Endothelial cell of umbilical vein (primary cell): ENCODE measurements at regions not wholly inside any gene's neighbourhood (a gene's known extent, or its start where the extent isn't known, plus 50 kb on each side); places are given as distances from the start of the nearest gene placed in this dataset.

Source experiments
- BruUV-seq: library from RNA; stranded (reverse); fragments of 400-500 nt; replicated peaks from 2 replicates; lab custom pipeline; 2021; lab: Mats Ljungman, UMichigan
- CTCF ChIA-PET: fragments of 300-600, 350-600 bp; sonication (Branson Sonifier 250); formaldehyde crosslinking; loops from one replicate; lab custom pipeline; 2021; ENCODE audit warnings: antibody characterized with exemption, inconsistent platforms; lab: Charles Lee
- POLR2A ChIA-PET: fragments of 300-600, 350-600 bp; sonication (Branson Sonifier 250); formaldehyde crosslinking; loops from one replicate; lab custom pipeline; 2021; ENCODE audit warnings: antibody characterized with exemption, inconsistent platforms; lab: Charles Lee
- DNase-seq: peaks from one replicate; pipeline ENCODE4 v3.0.0-alpha.2; 2011; ENCODE audit warnings: low read depth, low spot score
- FAIRE-seq: peaks from 2 replicates; lab custom pipeline; 2011; peaks lifted over from hg19 to GRCh38; lab: Jason Lieb, UNC
- H2AFZ ChIP-seq: 2 replicates; pipeline ENCODE4 v1.6.0; 2012; ENCODE audit warnings: low read depth, low read length, control low read depth, inconsistent platforms
- H3K27ac ChIP-seq: 2 replicates; pipeline ENCODE4 v1.5.1; 2011; ENCODE audit warnings: low read depth, mild to moderate bottlenecking, control low read depth, low read length, moderate library complexity; ENCODE audit not compliant: insufficient read depth
- H3K27me3 ChIP-seq, 2 experiments: 2 replicates each; pipeline versions ENCODE4 v1.6.0 to v1.6.1; 2011; ENCODE audit warnings: low read length in 2 of 2, mixed read lengths in 1 of 2; ENCODE audit not compliant: control insufficient read depth in 2 of 2, insufficient read depth in 2 of 2
- H3K36me3 ChIP-seq, 2 experiments: 2 replicates in 1 of 2; 3 replicates in 1 of 2; pipeline ENCODE4 v1.5.1; 2011; ENCODE audit warnings: low read length in 2 of 2, mild to moderate bottlenecking in 1 of 2, moderate library complexity in 1 of 2; ENCODE audit not compliant: control insufficient read depth in 2 of 2, insufficient read depth in 2 of 2; ENCODE audit errors: extremely low read depth in 1 of 2
- H3K4me1 ChIP-seq: 3 replicates; pipeline ENCODE4 v1.5.1; 2011; ENCODE audit warnings: mild to moderate bottlenecking, low read length; ENCODE audit not compliant: control insufficient read depth, insufficient read depth; ENCODE audit errors: extremely low read depth
- H3K4me2 ChIP-seq: 2 replicates; pipeline ENCODE4 v1.6.1; 2011; ENCODE audit warnings: low read length, control low read depth, mixed read lengths; ENCODE audit not compliant: insufficient read depth
- H3K4me3 ChIP-seq, 3 experiments: fragments of 200-600 bp in 1 of 3; sonication (generic), shearing (Covaris generic) in 1 of 3; replicated peaks in 1 of 3; 2 replicates each; pipeline ENCODE4 v1.5.1; 2011 to 2016; ENCODE audit warnings: control low read depth in 3 of 3, low read length in 3 of 3, mild to moderate bottlenecking in 2 of 3, inconsistent platforms in 1 of 3, low read depth in 1 of 3, moderate library complexity in 1 of 3; ENCODE audit not compliant: insufficient read depth in 1 of 3
- H3K79me2 ChIP-seq: 2 replicates; pipeline ENCODE4 v1.6.0; 2012; ENCODE audit warnings: low read length, inconsistent platforms; ENCODE audit not compliant: control insufficient read depth, insufficient read depth
- H3K9ac ChIP-seq: replicated peaks from 2 replicates; pipeline ENCODE3; 2011; ENCODE audit warnings: low read length, control low read depth; ENCODE audit not compliant: insufficient read depth; ENCODE audit errors: extremely low read depth
- H3K9me1 ChIP-seq: replicated peaks from 3 replicates; pipeline ENCODE4 v1.6.0; 2011; ENCODE audit warnings: mild to moderate bottlenecking, low read length; ENCODE audit not compliant: control insufficient read depth, insufficient read depth; ENCODE audit errors: extremely low read depth
- H3K9me3 ChIP-seq: replicated peaks from 2 replicates; pipeline ENCODE4 v1.5.1; 2012; ENCODE audit warnings: low read length, inconsistent platforms; ENCODE audit not compliant: control insufficient read depth, insufficient read depth
- H4K20me1 ChIP-seq: replicated peaks from 2 replicates; pipeline ENCODE3; 2011; ENCODE audit warnings: mild to moderate bottlenecking, low read length; ENCODE audit not compliant: control insufficient read depth, insufficient read depth; ENCODE audit errors: extremely low read depth
- CTCF ChIP-seq, 2 donors: IDR thresholded peaks; 1 replicate in 1 of 2; 2 replicates in 1 of 2; pipeline ENCODE4 v1.5.1; 2011; ENCODE audit warnings: low read length in 2 of 2, mild to moderate bottlenecking in 2 of 2, moderate library complexity in 2 of 2, control low read depth in 1 of 2, inconsistent platforms in 1 of 2, low read depth in 1 of 2; ENCODE audit not compliant: insufficient read depth in 1 of 2; ENCODE audit errors: extremely low read depth in 1 of 2
- EZH2 ChIP-seq: IDR thresholded peaks from 2 replicates; pipeline ENCODE4 v1.6.1; 2012; ENCODE audit warnings: borderline replicate concordance, low read depth, mild to moderate bottlenecking, moderate library complexity, low read length, inconsistent platforms; ENCODE audit not compliant: severe bottlenecking
- FOS ChIP-seq: IDR thresholded peaks from 2 replicates; pipeline ENCODE4 v1.6.1; 2011; ENCODE audit warnings: mild to moderate bottlenecking, low read length, moderate library complexity, borderline replicate concordance; ENCODE audit not compliant: insufficient read depth
- JUN ChIP-seq: IDR thresholded peaks from 2 replicates; pipeline ENCODE4 v1.6.1; 2011; ENCODE audit warnings: borderline replicate concordance, low read depth; ENCODE audit not compliant: insufficient read length, insufficient read depth
- MAX ChIP-seq: IDR thresholded peaks from 2 replicates; pipeline ENCODE4 v1.6.1; 2011; ENCODE audit not compliant: insufficient read depth, insufficient read length
- MYC ChIP-seq: IDR thresholded peaks from one replicate; pipeline ENCODE4 v1.6.1; 2011; ENCODE audit warnings: mild to moderate bottlenecking, low read depth, low read length
- POLR2A ChIP-seq: IDR thresholded peaks from 2 replicates; pipeline ENCODE4 v1.6.1; 2012; ENCODE audit warnings: low read depth, mild to moderate bottlenecking, control low read depth, low read length
- POLR2AphosphoS5 ChIP-seq: IDR thresholded peaks from 2 replicates; pipeline ENCODE4 v1.6.1; 2012; ENCODE audit warnings: low read depth, mild to moderate bottlenecking, control low read depth, low read length, moderate library complexity; ENCODE audit not compliant: insufficient read depth
- dilution Hi-C: fragments of 300-500 bp; cut with MboI; formaldehyde crosslinking; loops from one replicate; pipeline ENCODE4 v1.15.0; 2019; ENCODE audit warnings: low sequenced_read_pairs; ENCODE audit not compliant: extremely low pct_ligation_motif_present
- intact Hi-C: fragments of 100-400 bp; cut with micrococcal nuclease; formaldehyde crosslinking; loops from one replicate; pipeline ENCODE4 v1.10.0; 2022

- Histone ChIP-seq H3K9ac (no peak overlapping the region), H3K4me1 (no peaks in the 10 kb centered on the region), H3K79me2 (no peaks in the 10 kb centered on the region), H4K20me1 (no peaks in the 10 kb centered on the region), H3K27ac (no peak overlapping the region), H3K27me3 (no peaks in the 10 kb centered on the region), H3K9me1 (no peaks in the 10 kb centered on the region), H2AFZ (no peak overlapping the region), H3K36me3 (no peaks in the 10 kb centered on the region), H3K9me3 (no peaks in the 10 kb centered on the region), H3K4me3 (no peak overlapping the region), H3K4me2 (no peak overlapping the region)
- no peak for DNase-seq
- POLR2A ChIA-PET: no interaction called here
- no peak for FAIRE-seq
- CTCF ChIA-PET: interaction anchor here (1.0 kb wide), 1 partner anchor 11 kb away, joined by 3 read pairs; no protein-coding TSS in a partner anchor
- dilution Hi-C loops (no loop called here), intact Hi-C loops (no loop called here)
- TF ChIP-seq MYC (no peak), POLR2A (no peak), EZH2 (no peak), POLR2AphosphoS5 (no peak), FOS (no peak), JUN (no peak)
- no TSS peak for BruUV-seq
Observed at GRCh38 chr18:63058521-63058920, 261.0 kb downstream of the BCL2 start.

GRCh38 chr18:63057707-63058106 is 261.9 kb downstream of the BCL2 start:
- intact Hi-C loops: no loop called here
- DNase-seq: no peak
- Histone ChIP-seq H3K4me1 (no peaks in the 10 kb centered on the region), H2AFZ (no peak overlapping the region), H3K36me3 (no peaks in the 10 kb centered on the region), H3K9me1 (no peaks in the 10 kb centered on the region), H3K27ac (no peak overlapping the region), H3K9ac (no peak overlapping the region), H3K4me3 (no peak overlapping the region), H4K20me1 (no peaks in the 10 kb centered on the region), H3K4me2 (no peak overlapping the region), H3K27me3 (no peaks in the 10 kb centered on the region), H3K79me2 (no peaks in the 10 kb centered on the region), H3K9me3 (no peaks in the 10 kb centered on the region)
- CTCF ChIA-PET: no interaction called here
- no TSS peak for BruUV-seq
- no peak for TF ChIP-seq MAX
- no peak for TF ChIP-seq FOS
- no peak for TF ChIP-seq POLR2AphosphoS5
- no peak for TF ChIP-seq MYC
- TF ChIP-seq CTCF (IDR thresholded peaks at IDR 0.05; ENCODE audit: extremely low read depth in 1 of 2, insufficient read depth in 1 of 2, low read depth in 1 of 2, low read length in 2 of 2): no peak
- dilution Hi-C loops: no loop called here
- POLR2A ChIA-PET: no interaction called here
- FAIRE-seq: no peak
